GM10248 (cell line): ENCODE measurements at regions not wholly inside any gene's neighbourhood (a gene's known extent, or its start where the extent isn't known, plus 50 kb on each side); places are given as distances from the start of the nearest gene placed in this dataset.

ENCODE experiments used
- CTCF ChIA-PET: fragments of 300-600 bp; sonication (Branson Sonifier 250); formaldehyde crosslinking; extraction: SDS; loops from one replicate; lab custom pipeline; 2021; ENCODE audit warnings: antibody characterized with exemption; lab: Yijun Ruan, JAX
- POLR2A ChIA-PET: fragments of 350-650 bp; sonication (Branson Sonifier 250); formaldehyde crosslinking; extraction: SDS; loops from one replicate; lab custom pipeline; 2020; ENCODE audit warnings: antibody characterized with exemption; lab: Yijun Ruan, JAX
- DNase-seq: peaks from one replicate; pipeline ENCODE4 v3.0.0; 2012; ENCODE audit errors: extremely low spot score
- TF ChIP-seq, protein P1 (sequence below): IDR thresholded peaks from 2 replicates; pipeline ENCODE4 v1.5.1; 2012; ENCODE audit warnings: mild to moderate bottlenecking, low read depth; ENCODE audit errors: extremely low read depth, missing control alignments, control extremely low read depth

DNA sequence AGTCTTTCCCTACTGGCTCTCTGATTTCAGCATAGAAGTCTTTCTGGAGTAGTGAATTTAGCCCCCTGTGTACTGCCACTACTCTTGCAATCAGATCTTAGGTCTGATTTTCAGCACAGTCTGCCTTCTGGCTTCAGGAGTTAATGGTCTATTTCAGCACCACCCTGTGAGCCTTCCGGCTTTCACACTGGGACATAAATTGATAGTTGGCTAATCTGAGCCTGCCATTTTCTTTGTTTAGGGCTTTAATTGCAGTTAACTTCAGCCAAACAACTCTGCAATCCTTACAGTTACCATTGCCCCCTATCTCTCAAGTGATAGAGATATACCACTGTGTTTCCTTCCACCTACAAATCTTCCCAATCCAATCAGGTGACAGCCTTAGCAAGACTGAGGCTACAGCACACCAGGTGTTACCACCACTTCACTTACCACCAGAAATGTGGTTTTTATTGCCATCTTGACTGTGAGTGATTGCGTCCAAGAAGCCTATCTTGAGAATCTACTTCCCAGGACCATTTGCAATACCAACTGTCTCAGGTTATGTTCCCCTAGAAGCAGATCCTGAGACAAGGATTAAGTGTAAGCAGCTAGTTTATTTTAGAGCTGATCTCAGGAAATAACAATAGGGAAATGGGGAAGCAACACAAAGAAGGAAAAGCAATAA, 51.9 kb upstream of the NEK6 start:
- POLR2A ChIA-PET: no interaction called here
- TF ChIP-seq, protein P1, sequence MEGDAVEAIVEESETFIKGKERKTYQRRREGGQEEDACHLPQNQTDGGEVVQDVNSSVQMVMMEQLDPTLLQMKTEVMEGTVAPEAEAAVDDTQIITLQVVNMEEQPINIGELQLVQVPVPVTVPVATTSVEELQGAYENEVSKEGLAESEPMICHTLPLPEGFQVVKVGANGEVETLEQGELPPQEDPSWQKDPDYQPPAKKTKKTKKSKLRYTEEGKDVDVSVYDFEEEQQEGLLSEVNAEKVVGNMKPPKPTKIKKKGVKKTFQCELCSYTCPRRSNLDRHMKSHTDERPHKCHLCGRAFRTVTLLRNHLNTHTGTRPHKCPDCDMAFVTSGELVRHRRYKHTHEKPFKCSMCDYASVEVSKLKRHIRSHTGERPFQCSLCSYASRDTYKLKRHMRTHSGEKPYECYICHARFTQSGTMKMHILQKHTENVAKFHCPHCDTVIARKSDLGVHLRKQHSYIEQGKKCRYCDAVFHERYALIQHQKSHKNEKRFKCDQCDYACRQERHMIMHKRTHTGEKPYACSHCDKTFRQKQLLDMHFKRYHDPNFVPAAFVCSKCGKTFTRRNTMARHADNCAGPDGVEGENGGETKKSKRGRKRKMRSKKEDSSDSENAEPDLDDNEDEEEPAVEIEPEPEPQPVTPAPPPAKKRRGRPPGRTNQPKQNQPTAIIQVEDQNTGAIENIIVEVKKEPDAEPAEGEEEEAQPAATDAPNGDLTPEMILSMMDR: no peak
- DNase-seq: no peak
- CTCF ChIA-PET: interaction anchor here (1.7 to 2.3 kb wide), 2 partner anchors 8 to 59 kb away, joined by 6 to 7 read pairs; no protein-coding TSS in a partner anchor

DNA sequence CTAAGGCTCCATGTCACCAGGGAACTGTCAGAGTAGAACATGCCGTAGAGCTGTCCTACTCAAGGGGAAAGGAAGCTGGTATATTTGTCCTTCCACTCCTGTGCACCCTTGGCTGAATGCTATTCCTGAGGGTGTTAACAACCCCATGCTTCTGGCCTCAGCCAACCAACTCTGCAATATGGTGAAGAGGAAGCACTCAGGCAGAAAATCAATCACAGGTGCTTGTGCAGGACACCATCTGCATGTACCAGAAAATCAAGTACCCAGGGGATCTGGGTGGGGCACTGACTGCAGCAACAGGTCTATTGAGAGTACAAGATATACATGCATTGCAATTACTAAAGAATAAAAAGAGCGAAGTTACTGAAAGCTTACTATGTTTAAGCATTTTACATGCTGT, 51.4 kb upstream of the NEK6 start:
- TF ChIP-seq, protein P1: no peak
- ChIA-PET POLR2A (no interaction called here), CTCF (interaction anchor here (1.7 to 2.3 kb wide), 2 partner anchors 9 to 59 kb away, joined by 6 to 7 read pairs; no protein-coding TSS in a partner anchor)
- no peak for DNase-seq
